ENCODE measurements at regions not wholly inside any gene's neighbourhood (a gene's known extent, or its start where the extent isn't known, plus 50 kb on each side); places are given as distances from the start of the nearest gene placed in this dataset.
"Not testable (repeated sequence)": the region's sequence is repeated elsewhere in the genome, so short reads cannot be mapped to it uniquely, and the experiment has no call there.

DNA sequence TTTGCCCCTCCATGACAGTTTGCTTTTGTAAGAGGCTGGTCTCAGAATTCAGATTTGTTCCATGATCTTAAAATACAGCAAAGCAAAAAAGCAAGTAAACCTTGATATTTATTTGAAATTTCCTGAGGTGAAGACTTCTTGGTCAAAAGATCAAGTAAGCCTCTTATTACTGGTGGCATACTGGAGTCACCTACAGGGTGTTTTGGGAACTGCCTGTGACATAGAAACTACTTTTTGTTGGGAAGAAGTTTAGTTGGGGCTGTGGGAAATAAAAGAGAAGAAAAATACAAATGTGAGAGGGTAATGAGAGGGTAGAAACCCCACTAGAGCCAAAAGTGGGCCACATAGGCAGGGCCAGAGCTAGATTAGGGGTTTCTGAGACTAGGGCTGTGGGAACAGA, 217.9 kb downstream of the OTUD1 start:
- Mint-ChIP-seq H3K36me3 (peaks cover 2% of the 10 kb centered on the region), H3K9me3 (peaks cover 4% of the 10 kb centered on the region), H3K4me1 (peaks cover 8% of the 10 kb centered on the region), H3K27ac (no peak overlapping the region), H3K4me3 (no peak overlapping the region), H3K27me3 (peaks cover 11% of the 10 kb centered on the region)
- no peak for DNase-seq

DNA sequence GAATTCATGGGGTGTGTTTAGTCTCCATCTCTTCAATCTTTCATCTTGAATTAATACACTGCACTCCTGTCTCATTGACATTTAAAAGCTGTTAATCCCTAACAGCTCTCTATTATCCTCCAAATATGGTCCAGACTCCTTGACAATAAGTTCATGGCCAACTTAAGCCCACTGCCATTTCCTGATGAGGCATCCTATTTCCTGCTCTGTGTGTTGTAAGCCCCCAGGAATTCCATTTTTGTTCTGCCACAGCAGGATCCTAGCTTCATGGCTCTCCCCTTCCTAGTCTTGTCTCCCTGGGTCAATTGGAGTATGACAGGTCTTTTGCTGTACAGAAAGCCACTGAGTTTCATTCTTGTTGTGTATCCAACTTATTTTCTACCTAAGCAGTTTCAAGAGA, 218.8 kb downstream of the OTUD1 start:
- H3K4me3 Mint-ChIP-seq = no peak overlapping the region
- H3K27me3 Mint-ChIP-seq = peaks cover 12% of the 10 kb centered on the region
- no peak overlapping the region for H3K27ac Mint-ChIP-seq
- H3K9me3 Mint-ChIP-seq = peaks cover 4% of the 10 kb centered on the region
- H3K36me3 Mint-ChIP-seq = peaks cover 2% of the 10 kb centered on the region
- no peak for DNase-seq
- H3K4me1 Mint-ChIP-seq = peaks cover 8% of the 10 kb centered on the region

DNA sequence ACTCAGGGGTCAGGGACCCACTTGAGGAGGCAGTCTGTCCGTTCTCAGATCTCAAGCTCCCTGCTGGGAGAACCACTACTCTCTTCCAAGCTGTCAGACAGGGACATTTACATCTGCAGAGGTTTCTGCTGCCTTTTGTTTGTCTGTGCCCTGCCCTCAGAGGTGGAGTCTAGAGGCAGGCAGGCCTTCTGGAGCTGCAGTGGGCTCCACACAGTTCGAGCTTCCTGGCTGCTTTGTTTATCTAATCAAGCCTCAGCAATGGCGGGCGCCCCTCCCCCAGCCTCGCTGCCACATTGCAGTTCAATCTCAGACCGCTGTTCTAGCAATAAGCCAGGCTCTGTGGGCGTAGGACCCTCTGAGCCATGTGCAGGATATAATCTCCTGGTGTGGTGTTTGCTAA, 233.0 kb downstream of the OTUD1 start:
- H3K4me1 Mint-ChIP-seq, H3K27ac Mint-ChIP-seq, H3K4me3 Mint-ChIP-seq, DNase-seq, H3K36me3 Mint-ChIP-seq: not testable (repeated sequence)
- Mint-ChIP-seq H3K9me3 (peaks cover 10% of the 10 kb centered on the region), H3K27me3 (peaks cover 24% of the 10 kb centered on the region)

DNA sequence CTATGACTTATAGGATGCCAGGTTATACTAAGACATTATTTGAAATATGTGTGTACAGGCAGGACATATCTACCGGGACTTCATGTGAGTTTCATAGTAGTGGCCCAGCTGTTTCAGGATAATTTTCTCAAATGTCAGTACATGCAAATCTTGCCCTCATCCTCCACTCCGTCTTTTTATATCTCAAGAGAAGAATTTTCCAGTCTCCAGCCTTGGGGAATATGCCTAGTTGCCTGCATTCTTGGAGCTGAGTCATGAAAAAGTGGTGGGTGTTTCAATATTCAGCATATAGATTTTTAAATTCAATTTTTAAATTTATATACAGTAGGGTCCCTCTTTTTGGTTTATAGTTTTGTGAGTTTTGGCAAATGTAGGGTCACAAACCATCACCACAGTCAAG, 236.7 kb downstream of the OTUD1 start:
- H3K27me3 Mint-ChIP-seq = peaks cover 41% of the 10 kb centered on the region
- no peaks in the 10 kb centered on the region for H3K4me1 Mint-ChIP-seq
- H3K9me3 Mint-ChIP-seq = peaks cover 3% of the 10 kb centered on the region
- H3K36me3 Mint-ChIP-seq = peaks cover 1% of the 10 kb centered on the region
- H3K27ac Mint-ChIP-seq = no peak overlapping the region
- no peak for DNase-seq
- no peak overlapping the region for H3K4me3 Mint-ChIP-seq

DNA sequence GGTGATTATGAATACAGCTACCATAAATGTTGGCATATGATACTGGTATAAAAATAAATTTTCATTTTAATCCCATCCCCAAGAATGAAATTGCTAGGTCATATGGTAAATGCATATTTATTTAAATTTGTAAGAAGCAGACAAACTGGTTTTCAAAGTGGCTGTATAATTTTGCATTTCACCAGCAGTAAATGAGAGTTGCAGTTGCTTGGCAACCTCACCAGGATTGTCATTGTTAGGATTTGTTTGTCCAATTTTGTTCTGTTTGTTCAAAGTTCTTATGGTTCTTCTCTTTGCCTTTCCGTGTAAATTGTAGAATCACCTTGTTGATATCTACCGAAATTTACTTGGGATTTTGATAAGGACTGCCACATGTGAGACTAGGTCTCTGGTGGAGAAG, 237.4 kb downstream of the OTUD1 start:
- peaks cover 2% of the 10 kb centered on the region for H3K9me3 Mint-ChIP-seq
- no peak for DNase-seq
- H3K36me3 Mint-ChIP-seq = peaks cover 1% of the 10 kb centered on the region
- H3K27me3 Mint-ChIP-seq = peaks cover 36% of the 10 kb centered on the region
- no peak overlapping the region for H3K27ac Mint-ChIP-seq
- H3K4me1 Mint-ChIP-seq = no peaks in the 10 kb centered on the region
- H3K4me3 Mint-ChIP-seq = no peak overlapping the region

DNA sequence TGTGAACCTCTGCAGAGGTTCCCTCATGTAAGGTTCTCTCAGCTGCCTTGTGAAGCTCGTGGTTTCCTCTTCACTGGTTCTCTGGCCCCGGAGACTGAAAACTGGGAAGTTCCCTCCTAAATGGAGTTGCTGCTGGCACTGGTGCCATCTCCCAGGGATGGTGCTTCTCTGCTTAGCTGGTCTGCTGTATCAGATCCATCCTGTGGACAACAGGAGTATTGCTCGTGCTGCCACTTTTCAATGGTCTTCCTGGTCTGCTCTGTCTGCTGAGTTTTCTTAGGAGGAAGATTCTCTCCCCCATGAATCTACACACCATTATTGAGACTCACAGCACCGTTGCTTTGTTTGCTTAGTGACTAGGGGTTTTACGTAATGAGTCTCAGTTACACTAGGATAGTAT, 247.8 kb downstream of the OTUD1 start:
- Mint-ChIP-seq H3K4me1 (peaks cover 3% of the 10 kb centered on the region), H3K9me3 (no peaks in the 10 kb centered on the region), H3K4me3 (no peak overlapping the region), H3K27me3 (peaks cover 23% of the 10 kb centered on the region), H3K27ac (no peak overlapping the region), H3K36me3 (no peaks in the 10 kb centered on the region)
- no peak for DNase-seq

DNA sequence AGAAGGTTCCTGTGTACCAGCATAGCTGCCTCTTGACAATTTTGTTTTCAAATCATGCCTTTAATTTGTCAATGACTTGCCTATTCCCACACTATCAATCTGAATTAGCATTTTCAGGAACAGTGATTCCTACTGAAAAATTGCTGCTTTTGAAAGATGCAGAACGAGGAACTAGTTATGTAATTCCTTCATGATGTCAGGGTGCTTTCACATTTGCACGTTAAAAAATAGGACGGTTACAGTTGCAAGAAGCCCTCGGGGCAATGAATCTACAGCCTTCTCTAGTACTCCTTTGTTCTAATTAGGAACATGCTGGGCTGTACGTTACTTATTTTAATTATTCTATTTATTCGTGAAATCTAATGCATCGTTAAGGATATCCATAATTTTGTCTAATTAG, 253.9 kb downstream of the OTUD1 start:
- peaks cover 77% of the 10 kb centered on the region for H3K27me3 Mint-ChIP-seq
- no peak for DNase-seq
- peaks cover 2% of the 10 kb centered on the region for H3K36me3 Mint-ChIP-seq
- H3K4me3 Mint-ChIP-seq = no peak overlapping the region
- peaks cover 19% of the 10 kb centered on the region for H3K4me1 Mint-ChIP-seq
- no peaks in the 10 kb centered on the region for H3K9me3 Mint-ChIP-seq
- H3K27ac Mint-ChIP-seq = no peak overlapping the region

DNA sequence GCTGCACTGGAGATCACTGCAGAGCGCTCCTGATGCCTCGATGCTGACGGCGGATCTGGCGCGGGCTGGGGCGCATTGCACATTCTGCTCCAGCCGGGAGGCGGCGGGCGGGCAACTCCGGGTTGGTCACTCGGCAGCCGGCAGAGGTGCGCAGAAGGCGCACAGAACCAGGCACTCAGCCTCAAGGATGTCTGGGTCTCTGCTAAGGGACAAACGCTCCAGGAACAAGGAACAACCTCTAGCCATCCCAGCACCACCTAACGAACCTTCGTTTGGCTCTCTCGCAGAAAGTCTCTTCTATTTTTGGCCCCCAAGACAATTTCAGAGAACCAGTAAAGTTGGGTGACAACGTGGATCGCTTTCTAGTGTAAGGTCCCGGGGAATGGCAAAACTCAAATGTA, 254.6 kb downstream of the OTUD1 start:
- Mint-ChIP-seq H3K4me3 (no peak overlapping the region), H3K4me1 (peaks cover 19% of the 10 kb centered on the region), H3K36me3 (peaks cover 2% of the 10 kb centered on the region), H3K27me3 (peaks cover 77% of the 10 kb centered on the region), H3K27ac (no peak overlapping the region), H3K9me3 (no peaks in the 10 kb centered on the region)
- DNase-seq = peak; percentile 46

DNA sequence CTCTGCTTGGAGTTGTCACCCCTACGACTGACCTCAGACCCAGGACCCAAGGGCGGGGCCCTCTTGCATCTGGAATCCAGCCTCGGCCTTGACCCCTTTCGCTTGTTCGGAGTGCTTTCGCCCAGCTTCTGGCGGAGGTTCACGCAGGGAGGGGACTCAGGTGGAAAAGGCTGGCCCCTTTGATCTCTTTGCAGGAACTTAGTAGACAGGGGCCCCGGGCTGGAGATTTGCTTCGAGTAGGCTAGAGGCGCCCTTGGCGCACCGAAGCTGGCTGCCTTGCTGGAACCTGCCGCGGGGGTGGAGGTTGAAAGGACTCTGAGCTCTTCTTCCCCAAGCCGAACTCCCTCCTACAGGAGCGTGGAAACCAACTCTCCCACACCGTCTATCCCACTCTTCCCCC, 255.1 kb downstream of the OTUD1 start:
- Mint-ChIP-seq H3K27me3 (peaks cover 73% of the 10 kb centered on the region), H3K9me3 (no peaks in the 10 kb centered on the region), H3K36me3 (peaks cover 2% of the 10 kb centered on the region), H3K4me3 (peak overlapping the region; percentile 63), H3K27ac (no peak overlapping the region), H3K4me1 (peaks cover 19% of the 10 kb centered on the region)
- DNase-seq = peak; percentile 18

DNA sequence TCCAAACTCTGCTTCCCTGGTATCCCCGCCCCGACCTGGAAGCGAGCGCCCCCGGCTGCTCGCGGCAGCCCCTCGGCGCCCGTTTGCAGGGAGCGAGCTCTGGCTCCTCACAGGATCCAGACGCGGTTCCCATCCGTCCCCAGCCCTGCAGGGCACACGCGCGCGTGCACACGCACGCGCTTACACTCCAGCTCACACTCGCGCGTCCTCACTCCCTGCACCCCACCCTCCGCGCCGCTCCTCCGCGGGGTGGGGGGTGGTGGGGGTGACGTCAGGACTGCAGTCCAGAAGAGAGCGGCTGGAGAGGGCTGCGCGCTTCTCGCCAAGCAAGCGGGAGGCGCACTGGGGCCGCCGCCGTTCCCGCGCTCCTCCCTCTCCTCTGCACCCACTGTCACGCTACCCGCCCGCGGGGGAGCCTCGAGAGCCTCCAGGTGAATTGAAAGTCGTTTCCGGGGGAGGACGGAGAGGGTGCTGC, 255.6 kb downstream of the OTUD1 start:
- Mint-ChIP-seq H3K9me3 (no peaks in the 10 kb centered on the region), H3K27ac (no peak overlapping the region), H3K36me3 (peaks cover 2% of the 10 kb centered on the region), H3K27me3 (peaks cover 68% of the 10 kb centered on the region), H3K4me3 (peak overlapping the region; percentile 63), H3K4me1 (peaks cover 19% of the 10 kb centered on the region)
- peak; percentile 23 for DNase-seq

DNA sequence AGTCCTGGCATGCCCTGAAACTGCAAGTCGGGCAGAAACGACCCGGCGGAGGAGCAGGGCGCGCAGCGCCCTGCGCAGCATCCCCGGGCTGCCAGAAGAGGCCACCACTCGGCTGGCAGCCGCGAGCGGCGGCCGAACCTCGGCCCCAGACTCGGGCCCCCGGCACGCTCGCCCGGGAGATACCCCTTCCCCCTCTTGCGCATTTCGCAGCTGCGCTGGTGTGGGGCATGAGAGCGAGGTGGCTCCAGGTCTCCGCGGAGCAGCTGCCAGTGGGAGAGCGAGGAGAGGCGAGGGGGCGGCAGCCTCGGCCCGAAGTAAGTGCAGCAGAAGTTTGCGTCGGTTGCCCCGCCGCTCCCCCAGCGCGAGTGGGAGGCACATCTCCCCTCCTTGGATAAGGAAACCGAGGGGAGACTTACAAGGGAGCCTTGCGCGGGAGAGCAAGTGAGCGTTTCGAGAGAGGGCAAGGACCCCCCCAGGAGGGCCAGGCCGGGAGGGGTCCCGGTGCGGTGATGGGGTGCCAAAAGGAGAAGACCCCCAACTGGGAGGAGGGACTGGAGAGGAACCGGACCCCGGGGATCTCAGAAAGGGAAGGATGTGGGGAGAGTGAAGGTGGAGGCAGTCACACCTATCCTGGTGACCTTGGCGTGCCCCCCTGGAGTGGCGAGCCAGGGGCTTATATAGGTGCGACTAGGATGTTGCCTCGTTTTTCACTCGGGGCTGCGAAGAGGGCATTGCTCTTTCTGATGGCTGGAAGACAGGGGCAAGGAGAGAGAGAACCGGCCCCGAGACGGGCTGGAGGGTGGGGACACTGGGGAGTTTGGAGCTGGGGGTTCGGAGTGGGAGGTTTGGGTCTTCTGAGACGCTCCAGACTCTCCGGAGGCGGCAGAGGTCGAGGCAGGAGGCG, 256.3 kb downstream of the OTUD1 start:
- no peak overlapping the region for H3K27ac Mint-ChIP-seq
- no peak for DNase-seq
- no peaks in the 10 kb centered on the region for H3K9me3 Mint-ChIP-seq
- H3K4me3 Mint-ChIP-seq = peak overlapping the region; percentile 63
- H3K27me3 Mint-ChIP-seq = peaks cover 61% of the 10 kb centered on the region
- peaks cover 19% of the 10 kb centered on the region for H3K4me1 Mint-ChIP-seq
- H3K36me3 Mint-ChIP-seq = peaks cover 2% of the 10 kb centered on the region

DNA sequence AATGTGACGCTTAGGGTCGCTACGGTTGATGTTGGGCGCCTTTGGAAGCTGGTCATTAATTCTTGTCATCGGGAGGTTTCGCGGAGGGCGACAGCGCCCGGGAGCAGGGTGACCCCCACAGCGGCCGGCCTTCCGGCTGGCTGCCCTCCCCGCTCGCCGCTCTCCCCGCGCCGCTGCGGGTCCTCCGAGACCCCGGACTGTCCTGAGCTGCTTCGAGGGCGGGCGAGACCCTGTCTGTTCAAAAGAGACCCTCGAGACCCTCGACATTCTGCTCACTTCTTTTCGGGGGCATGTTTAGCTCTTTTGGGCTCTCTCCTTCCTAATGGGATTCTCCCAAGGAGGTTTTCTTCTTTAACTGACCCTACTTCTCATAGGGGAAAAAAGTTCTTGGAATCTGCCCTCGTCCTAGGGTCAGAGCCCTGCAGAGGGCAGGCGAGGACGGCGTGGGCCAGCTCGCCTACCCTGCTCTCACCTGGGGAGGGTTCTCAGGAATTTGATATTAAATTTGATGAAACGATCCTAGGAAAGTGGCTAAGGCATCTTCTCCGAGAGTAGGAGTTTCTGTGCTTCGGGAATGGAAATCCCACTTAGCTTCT, 257.0 kb downstream of the OTUD1 start:
- DNase-seq = no peak
- no peaks in the 10 kb centered on the region for H3K9me3 Mint-ChIP-seq
- H3K27ac Mint-ChIP-seq = no peak overlapping the region
- H3K4me1 Mint-ChIP-seq = peaks cover 19% of the 10 kb centered on the region
- peak overlapping the region; percentile 63 for H3K4me3 Mint-ChIP-seq
- peaks cover 2% of the 10 kb centered on the region for H3K36me3 Mint-ChIP-seq
- peaks cover 58% of the 10 kb centered on the region for H3K27me3 Mint-ChIP-seq

DNA sequence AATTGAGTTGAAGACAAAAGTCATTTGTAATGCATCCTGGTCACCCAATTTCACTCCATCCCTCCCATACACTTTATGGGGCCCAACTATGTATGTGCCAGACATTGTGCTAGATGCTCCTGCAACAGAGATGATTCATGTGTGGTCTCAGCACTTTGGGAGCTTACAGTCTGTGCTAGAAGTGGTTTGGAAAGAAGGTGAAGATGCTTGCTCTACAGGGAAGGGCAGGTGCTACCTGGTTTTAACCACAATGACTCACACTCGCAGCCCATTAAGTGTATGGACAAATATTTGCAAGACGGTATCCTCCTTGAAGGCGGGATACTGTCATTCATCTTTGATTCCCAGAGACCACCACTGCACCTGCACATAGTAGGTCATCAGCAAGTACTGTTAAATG, 257.6 kb downstream of the OTUD1 start:
- peaks cover 2% of the 10 kb centered on the region for H3K36me3 Mint-ChIP-seq
- no peaks in the 10 kb centered on the region for H3K9me3 Mint-ChIP-seq
- DNase-seq = no peak
- peaks cover 56% of the 10 kb centered on the region for H3K27me3 Mint-ChIP-seq
- no peak overlapping the region for H3K27ac Mint-ChIP-seq
- H3K4me1 Mint-ChIP-seq = peaks cover 19% of the 10 kb centered on the region
- no peak overlapping the region for H3K4me3 Mint-ChIP-seq

DNA sequence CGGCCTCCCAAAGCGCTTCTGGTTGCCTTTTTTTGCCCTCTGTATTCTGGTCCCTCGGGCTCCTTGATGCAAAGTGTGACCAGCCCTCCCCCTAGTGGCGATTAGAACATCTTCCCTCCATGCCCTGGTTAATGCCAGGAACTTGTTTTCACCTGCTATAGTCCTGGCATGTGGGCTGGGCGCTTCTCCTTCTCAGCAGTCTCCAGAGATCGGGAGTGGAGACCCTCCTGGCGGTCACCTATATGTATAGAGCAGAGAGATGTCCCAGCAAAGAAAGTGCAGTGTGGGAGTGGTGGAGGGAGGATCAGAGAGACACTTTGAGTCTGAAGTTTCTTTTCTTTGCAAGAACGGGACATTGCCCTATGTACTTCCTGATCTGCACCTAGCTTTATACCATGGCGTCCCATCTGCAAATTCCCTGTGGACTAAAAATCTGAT, 264.1 kb downstream of the OTUD1 start:
- Mint-ChIP-seq H3K9me3 (no peaks in the 10 kb centered on the region), H3K4me1 (peaks cover 9% of the 10 kb centered on the region), H3K36me3 (no peaks in the 10 kb centered on the region), H3K27ac (no peak overlapping the region), H3K4me3 (peak overlapping the region; percentile 47), H3K27me3 (peaks cover 21% of the 10 kb centered on the region)
- peak; percentile 55 for DNase-seq

DNA sequence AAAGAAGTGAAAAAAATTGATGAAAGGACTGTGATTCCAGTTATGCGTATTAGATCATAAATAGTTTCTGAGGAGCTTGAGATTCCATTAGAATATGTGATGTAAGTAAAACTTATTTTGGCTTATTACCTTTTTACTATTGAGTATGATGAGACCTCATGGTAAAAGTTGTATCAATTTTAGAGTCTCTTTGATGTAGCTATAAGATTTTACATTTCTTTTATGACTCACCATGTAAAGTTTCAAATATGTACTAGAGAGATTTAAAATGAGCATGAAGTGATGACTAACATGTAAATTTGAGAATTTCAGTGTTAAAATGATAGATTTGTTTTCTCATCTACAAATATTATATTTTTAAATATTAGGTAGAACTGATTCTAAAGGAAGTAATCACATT, 276.5 kb downstream of the OTUD1 start:
- H3K27ac Mint-ChIP-seq = no peak overlapping the region

DNA sequence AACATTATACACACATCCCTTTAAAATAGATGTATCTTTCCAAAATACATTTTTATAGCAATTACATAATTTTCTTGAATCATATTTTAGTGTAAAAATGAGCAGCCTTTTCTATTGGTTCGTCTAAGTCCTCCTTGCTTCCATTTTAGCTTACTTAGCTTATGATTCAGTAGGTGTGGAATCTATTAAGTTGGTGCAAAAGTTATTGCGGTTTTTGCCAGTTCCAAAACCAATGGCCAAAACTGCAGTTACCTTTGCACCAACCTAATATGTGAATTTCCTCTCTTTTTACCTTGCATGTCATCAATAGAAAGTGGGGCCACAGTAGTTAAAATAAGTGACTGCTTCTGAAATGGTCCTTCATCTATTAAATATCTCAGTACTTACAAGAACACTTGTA, 279.0 kb downstream of the OTUD1 start:
- Mint-ChIP-seq H3K9me3 (peaks cover 2% of the 10 kb centered on the region), H3K27me3 (peaks cover 40% of the 10 kb centered on the region), H3K36me3 (no peaks in the 10 kb centered on the region), H3K27ac (no peak overlapping the region), H3K4me1 (peaks cover 6% of the 10 kb centered on the region), H3K4me3 (no peak overlapping the region)
- DNase-seq = no peak

More for the DNA sequence above, 276.5 kb downstream of the OTUD1 start:
- Mint-ChIP-seq H3K4me3 (no peak overlapping the region), H3K9me3 (peaks cover 2% of the 10 kb centered on the region), H3K36me3 (no peaks in the 10 kb centered on the region), H3K4me1 (peaks cover 6% of the 10 kb centered on the region), H3K27me3 (peaks cover 34% of the 10 kb centered on the region)
- DNase-seq = no peak

All from activated naive CD8-positive, alpha-beta T cell treated with anti-CD3 and anti-CD28 coated beads for 36 hours (primary cell).